ENCODE measurements at regions not wholly inside any gene's neighbourhood (a gene's known extent, or its start where the extent isn't known, plus 50 kb on each side); places are given as distances from the start of the nearest gene placed in this dataset.

DNA sequence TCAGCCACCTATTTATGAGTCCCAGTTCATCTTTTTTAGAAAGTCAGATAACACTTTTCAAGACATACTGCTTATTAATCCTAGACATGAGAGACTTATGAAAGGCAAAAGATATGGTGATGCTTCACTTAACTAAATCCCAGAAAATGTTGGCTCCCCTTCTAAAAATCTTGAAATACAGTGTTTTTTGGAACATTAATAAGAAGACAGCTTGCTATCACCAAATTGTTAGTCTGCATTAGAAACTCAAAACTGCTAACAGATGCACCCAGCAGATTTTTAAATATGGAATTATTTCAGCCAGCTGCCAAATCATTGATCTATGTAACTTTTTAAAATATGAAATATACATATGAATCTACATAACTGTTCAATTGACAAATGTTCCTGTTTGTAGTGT lies 108.6 kb upstream of the TIAM2 start:
- CTCF ChIA-PET, result interaction anchor here (1.6 kb wide), 1 partner anchor 19 kb away, joined by 6 read pairs; no protein-coding TSS in a partner anchor
- ATAC-seq (no peak), DNase-seq (ENCODE audit: low read depth in 1 of 2, low spot score in 1 of 2) (no peak)

DNA sequence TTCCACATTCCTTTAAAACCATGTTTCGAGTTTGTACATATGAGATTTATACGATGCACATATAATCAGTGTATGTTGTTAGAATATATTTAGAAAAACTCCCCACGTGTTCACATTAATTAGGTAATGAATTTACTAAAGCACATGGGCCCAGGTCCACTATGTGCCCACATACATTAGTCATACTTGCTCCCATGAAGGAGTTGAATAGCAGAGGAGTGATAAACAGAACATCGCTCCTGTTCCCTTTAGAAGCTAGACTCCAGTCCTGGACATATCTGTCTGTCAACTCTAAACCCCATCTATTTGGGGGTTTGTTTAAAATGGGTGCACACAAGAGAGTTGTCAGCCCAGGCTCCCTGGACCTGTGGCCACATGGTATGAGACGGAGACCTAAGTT lies 108.1 kb upstream of the TIAM2 start:
- ATAC-seq, result no peak
- CTCF ChIA-PET, result interaction anchor here (1.6 kb wide), 1 partner anchor 19 kb away, joined by 6 read pairs; no protein-coding TSS in a partner anchor
- no peak for FAIRE-seq
- Histone ChIP-seq H3K4me3 (no peak overlapping the region), H3K27ac (no peak overlapping the region), H3K4me1 (no peaks in the 10 kb centered on the region), H3K9me3 (no peaks in the 10 kb centered on the region), H3K4me2 (no peak overlapping the region)
- POLR2A ChIA-PET, result no interaction called here
- TF ChIP-seq CEBPB (IDR thresholded peaks at IDR 0.05) (no peak), MAFK (IDR thresholded peaks at IDR 0.05; ENCODE audit: partially characterized antibody) (no peak)
- 90% methylated on average over 5 of the region's 5 CpGs for WGBS (ENCODE audit: missing lambda C conversion rate)
- no peak for DNase-seq (ENCODE audit: low read depth in 1 of 2, low spot score in 1 of 2)

More for the DNA sequence above, 108.6 kb upstream of the TIAM2 start:
- no peak overlapping the region for H3K4me2 ChIP-seq
- H3K27ac ChIP-seq, result no peak overlapping the region
- no peaks in the 10 kb centered on the region for H3K9me3 ChIP-seq
- H3K4me1 ChIP-seq, result no peaks in the 10 kb centered on the region
- no peak for FAIRE-seq
- no peak overlapping the region for H3K4me3 ChIP-seq
- POLR2A ChIA-PET, result no interaction called here
- TF ChIP-seq JUNB (IDR thresholded peaks at IDR 0.05), result no peak
- TF ChIP-seq EP300 (IDR thresholded peaks at IDR 0.05), result no peak
- no peak for TF ChIP-seq CHD2 (IDR thresholded peaks at IDR 0.05; ENCODE audit: low read length, partially characterized antibody)
- TF ChIP-seq ZNF302 (CRISPR knock-in tag; IDR thresholded peaks at IDR 0.05), result no peak
- TF ChIP-seq, protein P1, sequence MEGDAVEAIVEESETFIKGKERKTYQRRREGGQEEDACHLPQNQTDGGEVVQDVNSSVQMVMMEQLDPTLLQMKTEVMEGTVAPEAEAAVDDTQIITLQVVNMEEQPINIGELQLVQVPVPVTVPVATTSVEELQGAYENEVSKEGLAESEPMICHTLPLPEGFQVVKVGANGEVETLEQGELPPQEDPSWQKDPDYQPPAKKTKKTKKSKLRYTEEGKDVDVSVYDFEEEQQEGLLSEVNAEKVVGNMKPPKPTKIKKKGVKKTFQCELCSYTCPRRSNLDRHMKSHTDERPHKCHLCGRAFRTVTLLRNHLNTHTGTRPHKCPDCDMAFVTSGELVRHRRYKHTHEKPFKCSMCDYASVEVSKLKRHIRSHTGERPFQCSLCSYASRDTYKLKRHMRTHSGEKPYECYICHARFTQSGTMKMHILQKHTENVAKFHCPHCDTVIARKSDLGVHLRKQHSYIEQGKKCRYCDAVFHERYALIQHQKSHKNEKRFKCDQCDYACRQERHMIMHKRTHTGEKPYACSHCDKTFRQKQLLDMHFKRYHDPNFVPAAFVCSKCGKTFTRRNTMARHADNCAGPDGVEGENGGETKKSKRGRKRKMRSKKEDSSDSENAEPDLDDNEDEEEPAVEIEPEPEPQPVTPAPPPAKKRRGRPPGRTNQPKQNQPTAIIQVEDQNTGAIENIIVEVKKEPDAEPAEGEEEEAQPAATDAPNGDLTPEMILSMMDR (IDR thresholded peaks at IDR 0.05), result no peak
- no peak for TF ChIP-seq HOXA7 (CRISPR knock-in tag; IDR thresholded peaks at IDR 0.05)
- TF ChIP-seq NFE2L2 (conservative IDR thresholded peaks at IDR 0.05; ENCODE audit: low read length), result no peak
- TF ChIP-seq FOXS1 (CRISPR knock-in tag; IDR thresholded peaks at IDR 0.05), result no peak
- TF ChIP-seq, protein P2, sequence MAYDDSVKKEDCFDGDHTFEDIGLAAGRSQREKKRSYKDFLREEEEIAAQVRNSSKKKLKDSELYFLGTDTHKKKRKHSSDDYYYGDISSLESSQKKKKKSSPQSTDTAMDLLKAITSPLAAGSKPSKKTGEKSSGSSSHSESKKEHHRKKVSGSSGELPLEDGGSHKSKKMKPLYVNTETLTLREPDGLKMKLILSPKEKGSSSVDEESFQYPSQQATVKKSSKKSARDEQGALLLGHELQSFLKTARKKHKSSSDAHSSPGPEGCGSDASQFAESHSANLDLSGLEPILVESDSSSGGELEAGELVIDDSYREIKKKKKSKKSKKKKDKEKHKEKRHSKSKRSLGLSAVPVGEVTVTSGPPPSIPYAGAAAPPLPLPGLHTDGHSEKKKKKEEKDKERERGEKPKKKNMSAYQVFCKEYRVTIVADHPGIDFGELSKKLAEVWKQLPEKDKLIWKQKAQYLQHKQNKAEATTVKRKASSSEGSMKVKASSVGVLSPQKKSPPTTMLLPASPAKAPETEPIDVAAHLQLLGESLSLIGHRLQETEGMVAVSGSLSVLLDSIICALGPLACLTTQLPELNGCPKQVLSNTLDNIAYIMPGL (CRISPR knock-in tag; IDR thresholded peaks at IDR 0.05; ENCODE audit: borderline replicate concordance), result no peak
- no peak for TF ChIP-seq ZC3H11A (IDR thresholded peaks at IDR 0.05)
- no peak for TF ChIP-seq MAFK (IDR thresholded peaks at IDR 0.05; ENCODE audit: partially characterized antibody)
- no peak for TF ChIP-seq TFCP2L1 (CRISPR knock-in tag; IDR thresholded peaks at IDR 0.05)
- TF ChIP-seq RNF2 (IDR thresholded peaks at IDR 0.05; ENCODE audit: borderline replicate concordance, low read depth), result no peak
- TF ChIP-seq, protein P3, sequence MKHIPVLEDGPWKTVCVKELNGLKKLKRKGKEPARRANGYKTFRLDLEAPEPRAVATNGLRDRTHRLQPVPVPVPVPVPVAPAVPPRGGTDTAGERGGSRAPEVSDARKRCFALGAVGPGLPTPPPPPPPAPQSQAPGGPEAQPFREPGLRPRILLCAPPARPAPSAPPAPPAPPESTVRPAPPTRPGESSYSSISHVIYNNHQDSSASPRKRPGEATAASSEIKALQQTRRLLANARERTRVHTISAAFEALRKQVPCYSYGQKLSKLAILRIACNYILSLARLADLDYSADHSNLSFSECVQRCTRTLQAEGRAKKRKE (CRISPR knock-in tag; IDR thresholded peaks at IDR 0.05; ENCODE audit: low read depth), result no peak
- TF ChIP-seq CBX2 (IDR thresholded peaks at IDR 0.05; ENCODE audit: borderline replicate concordance, low read depth), result no peak
- no peak for TF ChIP-seq POLR2AphosphoS2 (conservative IDR thresholded peaks at IDR 0.05; ENCODE audit: low read length)

DNA sequence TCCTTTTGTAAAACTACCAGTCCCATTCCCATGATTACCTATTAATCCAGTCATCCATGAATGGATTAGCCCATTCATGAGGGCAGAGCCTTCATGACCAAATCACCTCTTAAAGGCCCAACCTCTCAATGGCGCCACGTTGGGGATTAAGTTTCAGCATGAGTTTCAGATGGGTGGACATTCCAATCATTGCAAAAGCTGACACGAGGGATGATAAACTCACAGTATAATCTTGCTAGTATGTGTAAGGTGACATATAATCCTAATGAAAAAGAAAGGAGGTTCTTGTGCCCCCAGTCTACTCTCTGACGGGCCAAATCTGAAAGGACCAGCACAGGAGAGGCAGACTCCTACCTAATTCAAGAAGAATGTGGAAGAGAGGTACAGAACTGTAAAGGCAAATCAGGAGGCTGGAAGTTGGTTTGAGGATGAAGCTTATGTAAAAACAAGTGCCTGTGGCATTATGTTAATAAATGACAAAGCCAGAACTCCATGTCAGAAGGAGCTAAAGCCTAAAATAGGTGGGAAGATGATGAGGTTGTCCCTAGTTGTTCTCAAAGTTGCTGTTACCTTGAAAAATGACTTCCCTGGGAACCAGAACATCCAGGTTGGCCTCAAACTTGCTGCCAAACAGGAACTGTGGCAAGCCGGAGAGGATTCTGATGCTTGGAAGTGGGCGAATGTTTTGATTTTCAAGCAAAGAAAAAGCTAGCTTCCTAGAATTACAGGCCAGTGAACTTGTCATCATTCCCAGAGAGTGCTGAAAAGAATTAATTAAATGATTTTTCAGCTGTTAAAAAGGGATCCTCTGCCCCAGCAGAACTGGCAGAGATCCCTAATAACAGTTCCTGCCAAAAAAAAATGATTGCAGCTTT lies 106.5 kb upstream of the TIAM2 start:
- H3K4me1 ChIP-seq, result peaks cover 11% of the 10 kb centered on the region
- no peak overlapping the region for H3K27ac ChIP-seq
- 91% methylated on average over 6 of the region's 6 CpGs for WGBS (ENCODE audit: missing lambda C conversion rate)
- ATAC-seq (no peak), DNase-seq (ENCODE audit: low read depth in 1 of 2, low spot score in 1 of 2) (no peak), FAIRE-seq (no peak)
- CTCF ChIA-PET, result interaction anchor here (1.6 to 1.7 kb wide), 2 partner anchors 21 to 53 kb away, joined by 3 read pairs; no protein-coding TSS in a partner anchor
- no peaks in the 10 kb centered on the region for H3K9me3 ChIP-seq
- POLR2A ChIA-PET, result no interaction called here
- no peak overlapping the region for H3K4me2 ChIP-seq
- no peak overlapping the region for H3K4me3 ChIP-seq
- TF ChIP-seq KDM5A (IDR thresholded peaks at IDR 0.05) (no peak), RARB (CRISPR knock-in tag; IDR thresholded peaks at IDR 0.05) (no peak), CBX2 (IDR thresholded peaks at IDR 0.05; ENCODE audit: borderline replicate concordance, low read depth) (no peak), CBX8 (IDR thresholded peaks at IDR 0.05) (no peak), RAD21 (conservative IDR thresholded peaks at IDR 0.05 in 1 of 2, IDR thresholded peaks at IDR 0.05 in 1 of 2) (no peak), GATA3 (IDR thresholded peaks at IDR 0.05; ENCODE audit: borderline replicate concordance) (no peak), HOXA7 (CRISPR knock-in tag; IDR thresholded peaks at IDR 0.05) (no peak), RCOR1 (IDR thresholded peaks at IDR 0.05; ENCODE audit: low read depth, low read length) (no peak), CHD4 (IDR thresholded peaks at IDR 0.05; ENCODE audit: borderline replicate concordance) (no peak)
- TF ChIP-seq, protein P4, sequence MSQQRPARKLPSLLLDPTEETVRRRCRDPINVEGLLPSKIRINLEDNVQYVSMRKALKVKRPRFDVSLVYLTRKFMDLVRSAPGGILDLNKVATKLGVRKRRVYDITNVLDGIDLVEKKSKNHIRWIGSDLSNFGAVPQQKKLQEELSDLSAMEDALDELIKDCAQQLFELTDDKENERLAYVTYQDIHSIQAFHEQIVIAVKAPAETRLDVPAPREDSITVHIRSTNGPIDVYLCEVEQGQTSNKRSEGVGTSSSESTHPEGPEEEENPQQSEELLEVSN (IDR thresholded peaks at IDR 0.05; ENCODE audit: borderline replicate concordance, low read depth), result no peak
- TF ChIP-seq, protein P3 (CRISPR knock-in tag; IDR thresholded peaks at IDR 0.05; ENCODE audit: low read depth), result no peak
- TF ChIP-seq, protein P5, sequence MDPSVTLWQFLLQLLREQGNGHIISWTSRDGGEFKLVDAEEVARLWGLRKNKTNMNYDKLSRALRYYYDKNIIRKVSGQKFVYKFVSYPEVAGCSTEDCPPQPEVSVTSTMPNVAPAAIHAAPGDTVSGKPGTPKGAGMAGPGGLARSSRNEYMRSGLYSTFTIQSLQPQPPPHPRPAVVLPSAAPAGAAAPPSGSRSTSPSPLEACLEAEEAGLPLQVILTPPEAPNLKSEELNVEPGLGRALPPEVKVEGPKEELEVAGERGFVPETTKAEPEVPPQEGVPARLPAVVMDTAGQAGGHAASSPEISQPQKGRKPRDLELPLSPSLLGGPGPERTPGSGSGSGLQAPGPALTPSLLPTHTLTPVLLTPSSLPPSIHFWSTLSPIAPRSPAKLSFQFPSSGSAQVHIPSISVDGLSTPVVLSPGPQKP (IDR thresholded peaks at IDR 0.05; ENCODE audit: low read depth, low read length), result no peak
